Trophoblast cell (in vitro differentiated cells and primary cell): ENCODE measurements at regions not wholly inside any gene's neighbourhood (a gene's known extent, or its start where the extent isn't known, plus 50 kb on each side); places are given as distances from the start of the nearest gene placed in this dataset.

Experiments
- DNase-seq, 2 donors: peaks; one replicate each; pipeline ENCODE4 v3.0.0-alpha.2; 2016
- H2AFZ ChIP-seq: 2 replicates; pipeline ENCODE4 v1.6.1; 2013; ENCODE audit warnings: low read length, moderate library complexity, mild to moderate bottlenecking; ENCODE audit not compliant: insufficient read depth, poor library complexity
- H2AK5ac ChIP-seq: 2 replicates; pipeline ENCODE4 v1.6.1; 2013; ENCODE audit warnings: mild to moderate bottlenecking, low read length
- H2BK120ac ChIP-seq: 2 replicates; pipeline ENCODE4 v1.6.1; 2013; ENCODE audit warnings: low read length, mild to moderate bottlenecking, moderate library complexity; ENCODE audit not compliant: insufficient read depth, poor library complexity
- H2BK12ac ChIP-seq: 2 replicates; pipeline ENCODE4 v1.6.1; 2013; ENCODE audit warnings: mild to moderate bottlenecking, low read length, moderate library complexity
- H2BK5ac ChIP-seq: 2 replicates; pipeline ENCODE4 v1.6.1; 2013; ENCODE audit warnings: low read length, low read depth, moderate library complexity, mild to moderate bottlenecking; ENCODE audit not compliant: poor library complexity
- H3K14ac ChIP-seq: 2 replicates; pipeline ENCODE4 v1.6.1; 2013; ENCODE audit warnings: mild to moderate bottlenecking, low read length
- H3K18ac ChIP-seq: 2 replicates; pipeline ENCODE4 v1.6.1; 2013; ENCODE audit warnings: mild to moderate bottlenecking, low read length
- H3K23ac ChIP-seq: 2 replicates; pipeline ENCODE4 v1.6.1; 2013; ENCODE audit warnings: low read length
- H3K27ac ChIP-seq: 2 replicates; pipeline ENCODE4 v1.5.1; 2013; ENCODE audit warnings: low read depth, mild to moderate bottlenecking, inconsistent platforms, low read length, moderate library complexity
- H3K27me3 ChIP-seq: 2 replicates; pipeline ENCODE4 v1.6.1; 2013; ENCODE audit warnings: inconsistent platforms, mild to moderate bottlenecking, low read length, moderate library complexity; ENCODE audit not compliant: insufficient read depth
- H3K36me3 ChIP-seq, 2 experiments: 1 replicate in 1 of 2; 2 replicates in 1 of 2; pipeline ENCODE4 v1.6.1; 2013; ENCODE audit warnings: low read length in 2 of 2, mild to moderate bottlenecking in 2 of 2, moderate library complexity in 1 of 2; ENCODE audit not compliant: insufficient read depth in 2 of 2, control insufficient read depth in 1 of 2
- H3K4ac ChIP-seq: 2 replicates; pipeline ENCODE4 v1.6.1; 2013; ENCODE audit warnings: low read depth, mild to moderate bottlenecking, low read length, moderate library complexity
- H3K4me1 ChIP-seq, 2 experiments: 1 replicate in 1 of 2; 2 replicates in 1 of 2; pipeline ENCODE4 v1.6.1; 2013; ENCODE audit warnings: low read length in 2 of 2, mild to moderate bottlenecking in 2 of 2, moderate library complexity in 1 of 2; ENCODE audit not compliant: insufficient read depth in 2 of 2, control insufficient read depth in 1 of 2
- H3K4me2 ChIP-seq: 2 replicates; pipeline ENCODE4 v1.6.1; 2013; ENCODE audit warnings: inconsistent platforms, mild to moderate bottlenecking, low read length, moderate library complexity
- H3K4me3 ChIP-seq: 2 replicates; pipeline ENCODE4 v1.5.1; 2013; ENCODE audit warnings: mild to moderate bottlenecking, low read depth, low read length, inconsistent platforms
- H3K79me1 ChIP-seq: one replicate; pipeline ENCODE4 v1.6.1; 2013; ENCODE audit warnings: low read length
- H3K79me2 ChIP-seq: 2 replicates; pipeline ENCODE4 v1.6.1; 2013; ENCODE audit warnings: low read length, mild to moderate bottlenecking; ENCODE audit not compliant: control insufficient read depth, insufficient read depth, poor library complexity
- H3K9ac ChIP-seq: 2 replicates; pipeline ENCODE4 v1.6.1; 2013; ENCODE audit warnings: mild to moderate bottlenecking, low read length
- H3K9me3 ChIP-seq: 2 replicates; pipeline ENCODE4 v1.6.1; 2013; ENCODE audit warnings: low read depth, mild to moderate bottlenecking, control low read depth, inconsistent platforms, low read length; ENCODE audit not compliant: insufficient read depth
- H4K12ac ChIP-seq: 2 replicates; pipeline ENCODE4 v1.6.1; 2013; ENCODE audit warnings: low read depth, mild to moderate bottlenecking, low read length, moderate library complexity
- H4K8ac ChIP-seq: 2 replicates; pipeline ENCODE4 v1.6.1; 2013; ENCODE audit warnings: low read depth, mild to moderate bottlenecking, low read length, moderate library complexity
- H4K91ac ChIP-seq: one replicate; pipeline ENCODE4 v1.6.1; 2013; ENCODE audit warnings: low read depth, mild to moderate bottlenecking, low read length, moderate library complexity
- WGBS: extraction: QIAGEN DNeasy Blood & Tissue Kit; methylation state at CpG from one replicate; pipeline ENCODE4 v1.1.7; 2013; ENCODE audit warnings: missing lambda C conversion rate; ENCODE audit not compliant: insufficient read length, insufficient coverage; ENCODE audit errors: extremely low coverage; 5-methylcytosine and 5-hydroxymethylcytosine counted together

DNA sequence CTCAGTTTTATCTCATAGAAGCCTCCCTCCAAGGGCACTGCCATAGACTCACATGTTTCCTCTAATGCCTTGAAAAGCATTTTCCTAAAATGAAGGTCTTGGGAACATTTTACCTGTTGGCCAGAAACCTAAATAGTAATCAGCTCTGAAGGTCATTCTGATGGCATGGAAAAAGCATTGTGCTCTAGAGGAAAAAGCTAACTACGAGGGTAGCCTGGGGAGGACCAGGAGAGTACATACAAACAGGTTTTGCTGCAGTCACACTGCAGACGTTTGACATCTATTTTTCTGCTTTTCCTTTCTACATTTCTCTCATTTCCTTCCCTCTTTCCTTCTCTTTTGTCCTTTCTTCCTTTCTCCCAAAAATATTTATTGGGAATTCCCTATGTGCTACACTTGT is 103.3 kb upstream of the SORBS2 start:
- Histone ChIP-seq H2BK12ac (no peak overlapping the region), H3K4me1 (peaks cover 0 to under 1% of the 10 kb centered on the region in 2 experiments), H3K4me3 (no peak overlapping the region), H3K9ac (no peak overlapping the region), H3K9me3 (no peaks in the 10 kb centered on the region), H3K18ac (no peak overlapping the region), H3K27ac (peak overlapping the region; percentile 27), H4K8ac (no peak overlapping the region), H3K79me1 (peaks cover 6% of the 10 kb centered on the region), H3K27me3 (no peaks in the 10 kb centered on the region), H2BK5ac (no peak overlapping the region), H2AFZ (no peak overlapping the region), H4K91ac (no peak overlapping the region), H4K12ac (no peak overlapping the region), H3K23ac (no peak overlapping the region), H3K4me2 (no peak overlapping the region), H3K14ac (no peak overlapping the region), H3K36me3 (no peaks in the 10 kb centered on the region), H2BK120ac (no peak overlapping the region), H2AK5ac (no peak overlapping the region), H3K79me2 (no peaks in the 10 kb centered on the region), H3K4ac (no peak overlapping the region)
- no CpG with 5 or more reads among the region's 2 CpGs for WGBS
- no peak for DNase-seq

DNA sequence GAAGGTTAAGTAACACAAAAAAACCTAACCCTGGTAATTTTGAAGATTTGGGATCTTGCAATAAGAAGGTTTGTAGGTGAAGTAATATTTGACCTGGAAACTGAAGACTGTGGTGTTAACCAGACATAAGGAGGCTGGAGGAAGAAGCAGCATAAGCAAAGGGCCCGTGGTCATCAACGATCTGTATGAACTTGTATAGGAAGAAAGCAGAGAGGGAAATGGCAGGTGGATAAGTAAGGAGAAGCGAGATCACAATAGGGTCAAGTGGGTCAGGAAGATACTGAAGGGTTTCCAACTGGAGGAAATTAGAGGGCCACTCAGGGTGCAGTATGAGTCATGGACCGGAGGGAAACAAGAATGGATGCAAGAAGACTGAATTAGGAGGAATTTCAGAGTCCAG is 103.8 kb upstream of the SORBS2 start:
- Histone ChIP-seq H4K12ac (no peak overlapping the region), H3K79me1 (peaks cover 8% of the 10 kb centered on the region)

DNA sequence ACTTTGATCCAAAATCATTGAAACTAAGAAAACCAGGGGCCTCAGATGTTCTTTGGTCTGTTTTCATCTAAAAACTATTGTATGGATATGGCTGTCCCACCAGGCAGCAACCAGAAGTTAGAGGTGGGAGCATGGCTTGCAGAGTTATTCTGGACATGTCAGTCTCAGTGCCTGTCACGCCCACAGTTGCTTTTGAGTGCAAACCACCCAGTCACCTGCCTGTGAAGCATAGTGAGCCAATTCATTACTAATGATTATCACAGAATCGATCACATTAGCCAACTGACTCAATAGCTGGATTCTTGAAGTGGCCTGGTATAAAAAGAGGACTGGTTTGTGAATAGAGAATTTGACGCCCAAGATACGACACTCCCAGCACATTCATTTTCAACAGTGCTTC is 104.2 kb upstream of the SORBS2 start:
- no peaks in the 10 kb centered on the region for H3K27me3 ChIP-seq
- no peak for DNase-seq
- H3K79me2 ChIP-seq, result no peaks in the 10 kb centered on the region
- H3K18ac ChIP-seq, result no peak overlapping the region
- no peak overlapping the region for H4K12ac ChIP-seq
- H2BK12ac ChIP-seq, result no peak overlapping the region
- no peak overlapping the region for H3K14ac ChIP-seq
- no peak overlapping the region for H2BK120ac ChIP-seq
- peaks cover 3 to 5% of the 10 kb centered on the region in 2 experiments for H3K4me1 ChIP-seq
- H3K27ac ChIP-seq, result no peak overlapping the region
- H2AK5ac ChIP-seq, result no peak overlapping the region
- H2AFZ ChIP-seq, result no peak overlapping the region
- H3K23ac ChIP-seq, result no peak overlapping the region
- H3K4me2 ChIP-seq, result no peak overlapping the region
- no peak overlapping the region for H4K8ac ChIP-seq
- H2BK5ac ChIP-seq, result no peak overlapping the region
- no peak overlapping the region for H3K4me3 ChIP-seq
- no peaks in the 10 kb centered on the region for H3K36me3 ChIP-seq
- WGBS, result no CpG with 5 or more reads among the region's 4 CpGs
- H3K4ac ChIP-seq, result no peak overlapping the region
- no peak overlapping the region for H4K91ac ChIP-seq
- no peaks in the 10 kb centered on the region for H3K9me3 ChIP-seq
- peaks cover 10% of the 10 kb centered on the region for H3K79me1 ChIP-seq
- H3K9ac ChIP-seq, result no peak overlapping the region

More for the DNA sequence above, 103.8 kb upstream of the SORBS2 start:
- Histone ChIP-seq H3K27ac (no peak overlapping the region), H3K14ac (no peak overlapping the region), H3K4me1 (peaks cover 1 to 2% of the 10 kb centered on the region in 2 experiments), H3K4ac (no peak overlapping the region), H3K9ac (no peak overlapping the region), H2BK5ac (peak overlapping the region; percentile 51), H2BK12ac (peak overlapping the region; percentile 45), H4K91ac (peak overlapping the region; percentile 9), H2AFZ (no peak overlapping the region), H3K23ac (no peak overlapping the region), H3K4me2 (no peak overlapping the region), H3K4me3 (no peak overlapping the region), H3K79me2 (no peaks in the 10 kb centered on the region), H3K18ac (no peak overlapping the region), H3K27me3 (no peaks in the 10 kb centered on the region), H4K8ac (no peak overlapping the region), H3K36me3 (no peaks in the 10 kb centered on the region), H2AK5ac (peak overlapping the region; percentile 15), H3K9me3 (no peaks in the 10 kb centered on the region), H2BK120ac (no peak overlapping the region)
- no CpG with 5 or more reads among the region's 4 CpGs for WGBS
- no peak for DNase-seq

DNA sequence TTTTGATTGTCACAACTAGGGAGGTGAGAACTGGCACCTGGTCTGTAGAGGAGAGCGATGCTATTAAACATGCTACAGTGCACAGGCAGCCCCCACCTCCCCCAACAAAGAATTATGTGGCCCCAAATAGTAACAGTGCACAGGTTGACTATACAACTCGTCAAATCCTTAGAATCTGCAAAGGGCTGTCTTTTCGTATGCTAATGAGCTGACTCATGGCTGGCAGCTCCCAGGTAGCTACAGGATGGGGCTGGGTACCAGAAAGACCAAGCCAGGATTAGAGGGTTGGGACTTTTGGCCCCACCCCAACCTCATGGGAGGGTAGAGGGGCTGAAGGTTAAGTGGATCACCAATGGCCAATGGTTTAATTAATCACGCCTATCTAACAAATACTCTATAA is 104.7 kb upstream of the SORBS2 start:
- no peak overlapping the region for H2AFZ ChIP-seq
- H2BK5ac ChIP-seq, result no peak overlapping the region
- no peaks in the 10 kb centered on the region for H3K36me3 ChIP-seq
- no peak overlapping the region for H4K12ac ChIP-seq
- no CpG with 5 or more reads among the region's 4 CpGs for WGBS
- H3K9me3 ChIP-seq, result no peaks in the 10 kb centered on the region
- no peaks in the 10 kb centered on the region for H3K79me2 ChIP-seq
- peaks cover 10% of the 10 kb centered on the region for H3K79me1 ChIP-seq
- no peak overlapping the region for H4K91ac ChIP-seq
- no peak overlapping the region for H3K18ac ChIP-seq
- H4K8ac ChIP-seq, result no peak overlapping the region
- H3K4me2 ChIP-seq, result no peak overlapping the region
- no peak overlapping the region for H3K23ac ChIP-seq
- H3K14ac ChIP-seq, result no peak overlapping the region
- H3K4me3 ChIP-seq, result no peak overlapping the region
- H2AK5ac ChIP-seq, result no peak overlapping the region
- DNase-seq, result no peak
- H3K4ac ChIP-seq, result no peak overlapping the region
- H3K9ac ChIP-seq, result no peak overlapping the region
- H3K27me3 ChIP-seq, result no peaks in the 10 kb centered on the region
- H3K27ac ChIP-seq, result no peak overlapping the region
- H2BK12ac ChIP-seq, result peak overlapping the region; percentile 85
- peaks cover 3 to 5% of the 10 kb centered on the region in 2 experiments for H3K4me1 ChIP-seq
- peak overlapping the region; percentile 40 for H2BK120ac ChIP-seq
